GM12874 (cell line): ENCODE measurements at regions not wholly inside any gene's neighbourhood (a gene's known extent, or its start where the extent isn't known, plus 50 kb on each side); places are given as distances from the start of the nearest gene placed in this dataset.

Experiments
- TF ChIP-seq, protein P1 (sequence below): IDR thresholded peaks from 2 replicates; pipeline ENCODE4 v1.5.1; 2011; ENCODE audit warnings: low read depth, mild to moderate bottlenecking, control low read depth, low read length, moderate library complexity; ENCODE audit not compliant: insufficient read depth

DNA sequence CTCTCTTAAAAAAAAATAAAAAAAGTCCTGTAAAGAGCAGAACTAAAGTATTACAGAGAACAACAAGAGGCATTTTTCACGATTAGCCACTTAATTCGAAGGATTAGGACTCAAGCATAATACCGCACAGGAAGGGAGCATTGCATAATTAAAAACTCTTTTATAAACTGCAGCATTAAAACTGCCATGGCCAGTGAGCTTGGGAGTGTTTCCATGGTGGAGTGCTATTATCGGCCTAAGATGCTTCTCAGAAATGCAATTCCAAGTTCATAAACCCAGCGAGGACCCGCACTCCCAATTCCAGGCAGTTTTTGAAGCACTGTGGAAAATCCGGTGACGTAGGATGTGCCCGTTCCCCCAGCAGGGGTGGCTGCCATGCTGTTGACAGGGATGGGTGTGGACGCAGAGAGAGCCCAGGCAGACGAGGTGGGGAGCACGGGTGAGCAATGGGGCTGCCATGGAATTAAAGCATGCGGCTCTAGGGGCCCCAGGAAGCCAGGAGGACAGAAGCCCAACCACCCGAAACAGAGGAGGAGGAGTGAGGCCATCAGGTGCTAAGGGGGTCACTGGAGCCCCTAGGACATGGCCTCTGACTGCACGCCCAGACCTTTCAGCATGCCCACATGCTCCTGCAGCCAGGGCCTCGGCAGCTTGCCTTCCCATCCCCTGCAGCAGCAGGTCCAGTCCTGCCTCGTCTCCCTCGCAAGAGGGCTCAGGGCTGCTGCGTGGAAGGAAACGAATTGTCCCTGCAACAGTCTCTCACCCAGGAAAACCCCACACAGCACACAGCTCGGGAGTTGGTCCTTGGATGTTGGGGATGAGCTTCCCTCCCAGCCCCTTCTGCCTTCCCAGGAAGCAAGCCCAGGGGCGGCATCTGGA, 233.4 kb downstream of the NDUFA10 start:
- TF ChIP-seq, protein P1, sequence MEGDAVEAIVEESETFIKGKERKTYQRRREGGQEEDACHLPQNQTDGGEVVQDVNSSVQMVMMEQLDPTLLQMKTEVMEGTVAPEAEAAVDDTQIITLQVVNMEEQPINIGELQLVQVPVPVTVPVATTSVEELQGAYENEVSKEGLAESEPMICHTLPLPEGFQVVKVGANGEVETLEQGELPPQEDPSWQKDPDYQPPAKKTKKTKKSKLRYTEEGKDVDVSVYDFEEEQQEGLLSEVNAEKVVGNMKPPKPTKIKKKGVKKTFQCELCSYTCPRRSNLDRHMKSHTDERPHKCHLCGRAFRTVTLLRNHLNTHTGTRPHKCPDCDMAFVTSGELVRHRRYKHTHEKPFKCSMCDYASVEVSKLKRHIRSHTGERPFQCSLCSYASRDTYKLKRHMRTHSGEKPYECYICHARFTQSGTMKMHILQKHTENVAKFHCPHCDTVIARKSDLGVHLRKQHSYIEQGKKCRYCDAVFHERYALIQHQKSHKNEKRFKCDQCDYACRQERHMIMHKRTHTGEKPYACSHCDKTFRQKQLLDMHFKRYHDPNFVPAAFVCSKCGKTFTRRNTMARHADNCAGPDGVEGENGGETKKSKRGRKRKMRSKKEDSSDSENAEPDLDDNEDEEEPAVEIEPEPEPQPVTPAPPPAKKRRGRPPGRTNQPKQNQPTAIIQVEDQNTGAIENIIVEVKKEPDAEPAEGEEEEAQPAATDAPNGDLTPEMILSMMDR, result no peak

DNA sequence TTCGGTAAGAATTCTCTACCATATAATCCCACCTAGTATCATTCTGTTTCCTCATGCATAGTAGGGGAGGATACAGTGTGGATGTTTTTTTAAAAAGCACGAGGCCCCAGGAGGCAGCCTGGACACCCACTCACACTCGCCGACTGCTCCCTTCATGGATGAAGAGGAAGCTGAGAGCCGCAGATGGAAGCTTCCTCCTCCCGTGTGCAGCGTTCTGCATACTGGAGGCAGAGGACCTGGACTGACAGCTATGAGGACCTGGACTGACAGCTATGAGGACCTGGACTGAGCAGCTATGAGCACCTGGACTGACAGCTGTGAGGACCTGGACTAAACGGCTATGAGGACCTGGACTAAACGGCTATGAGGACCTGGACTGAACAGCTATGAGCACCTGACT, 234.4 kb downstream of the NDUFA10 start:
- TF ChIP-seq, protein P1, result no peak

DNA sequence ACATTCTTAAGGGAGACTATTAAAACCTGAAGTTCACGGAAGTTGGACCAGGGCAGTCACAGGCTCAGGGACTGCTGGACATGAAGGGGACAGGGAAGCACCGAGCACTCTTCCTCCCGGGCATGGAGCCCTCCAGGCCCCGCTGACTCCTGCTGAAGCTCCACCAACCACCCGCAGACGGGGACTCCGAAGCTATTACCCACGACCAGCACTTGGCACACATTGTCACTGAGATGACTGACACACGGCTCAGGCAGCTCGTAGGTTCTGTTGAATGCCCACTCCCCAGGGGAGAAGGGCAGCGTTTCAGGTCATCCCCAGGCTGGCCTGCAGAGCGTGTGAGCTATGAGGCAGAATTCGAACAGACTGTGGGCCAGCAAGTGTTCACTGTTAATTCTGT, 234.8 kb downstream of the NDUFA10 start:
- TF ChIP-seq, protein P1, result no peak

- TF ChIP-seq, protein P1, result no peak
Observed at GRCh38 chr2:239789711-239790110, 235.4 kb downstream of the NDUFA10 start.

DNA sequence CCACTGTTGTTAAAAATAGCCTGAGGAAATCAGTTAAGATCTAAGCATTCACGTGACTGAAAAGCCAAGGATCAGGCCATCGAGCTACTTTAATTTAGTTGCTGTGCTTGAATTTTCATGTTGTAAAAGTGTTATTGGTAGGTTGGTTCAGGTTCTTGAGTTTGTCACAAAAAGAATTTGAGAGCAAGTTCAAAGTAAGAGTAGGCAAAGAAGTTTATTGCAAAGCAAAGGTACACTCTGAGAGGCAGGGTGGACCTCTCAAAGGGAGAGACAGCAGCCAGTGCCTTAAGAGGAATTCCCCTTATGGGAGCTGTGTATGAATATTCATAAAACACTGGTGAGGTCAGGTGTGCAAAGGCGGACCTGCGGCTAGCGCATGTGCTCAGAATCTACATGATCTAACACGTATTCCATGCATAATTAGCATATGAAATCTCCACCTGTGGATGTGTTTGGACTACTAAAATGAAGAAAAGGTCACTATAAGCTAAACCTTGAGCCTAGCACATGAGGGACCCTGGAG, 236.5 kb downstream of the NDUFA10 start:
- TF ChIP-seq, protein P1, result no peak

- TF ChIP-seq, protein P1, result no peak
Observed at GRCh38 chr2:239787538-239788050, 237.5 kb downstream of the NDUFA10 start.

GRCh38 chr2:239786791-239787190, 238.4 kb downstream of the NDUFA10 start:
- TF ChIP-seq, protein P1, result no peak
